HG03196 (cell line): ENCODE measurements at regions not wholly inside any gene's neighbourhood (a gene's known extent, or its start where the extent isn't known, plus 50 kb on each side); places are given as distances from the start of the nearest gene placed in this dataset.
"Not testable (repeated sequence)": the region's sequence is repeated elsewhere in the genome, so short reads cannot be mapped to it uniquely, and the experiment has no call there.

Experiments used
- ATAC-seq: cut with Tn5 transposase; IDR thresholded peaks from one replicate; pipeline ENCODE4 v1.9.1; 2021; ENCODE audit not compliant: unreplicated experiment

- ATAC-seq = no peak
Measured at GRCh38 chr4:33625748-33626147, 2618.6 kb downstream of the ARAP2 start.

GRCh38 chr4:33626221-33626620 lies 2618.1 kb downstream of the ARAP2 start:
- no peak for ATAC-seq

GRCh38 chr4:33628296-33628695 lies 2616.0 kb downstream of the ARAP2 start:
- no peak for ATAC-seq

GRCh38 chr4:33649015-33649414 lies 2595.3 kb downstream of the ARAP2 start:
- no peak for ATAC-seq

GRCh38 chr4:33649471-33649870 lies 2594.8 kb downstream of the ARAP2 start:
- ATAC-seq = no peak

GRCh38 chr4:33650036-33650435 lies 2594.3 kb downstream of the ARAP2 start:
- no peak for ATAC-seq

GRCh38 chr4:33658971-33659370 lies 2585.3 kb downstream of the ARAP2 start:
- ATAC-seq = no peak

- no peak for ATAC-seq
Measured at GRCh38 chr4:33661636-33662035, 2582.7 kb downstream of the ARAP2 start.

GRCh38 chr4:33685939-33686338 lies 2558.4 kb downstream of the ARAP2 start:
- no peak for ATAC-seq

- ATAC-seq = no peak
Measured at GRCh38 chr4:33696041-33696440, 2548.3 kb downstream of the ARAP2 start.

GRCh38 chr4:33696586-33696985 lies 2547.7 kb downstream of the ARAP2 start:
- ATAC-seq = no peak

- no peak for ATAC-seq
Measured at GRCh38 chr4:33709247-33709646, 2535.1 kb downstream of the ARAP2 start.

GRCh38 chr4:33711826-33712225 lies 2532.5 kb downstream of the ARAP2 start:
- ATAC-seq = no peak

GRCh38 chr4:33714971-33715370 lies 2529.3 kb downstream of the ARAP2 start:
- ATAC-seq = no peak

- ATAC-seq = no peak
Measured at GRCh38 chr4:33715841-33716395, 2528.4 kb downstream of the ARAP2 start.

- ATAC-seq = no peak
Measured at GRCh38 chr4:33722254-33722653, 2522.1 kb downstream of the ARAP2 start.

GRCh38 chr4:33722800-33723516 lies 2521.4 kb downstream of the ARAP2 start:
- no peak for ATAC-seq

- ATAC-seq = no peak
Measured at GRCh38 chr4:33724685-33725084, 2519.6 kb downstream of the ARAP2 start.

GRCh38 chr4:33725861-33726260 lies 2518.5 kb downstream of the ARAP2 start:
- no peak for ATAC-seq

GRCh38 chr4:33737726-33738125 lies 2506.6 kb downstream of the ARAP2 start:
- no peak for ATAC-seq

- no peak for ATAC-seq
Measured at GRCh38 chr4:33739884-33740632, 2504.3 kb downstream of the ARAP2 start.

- not testable (repeated sequence) for ATAC-seq
Measured at GRCh38 chr4:33740871-33741270, 2503.4 kb downstream of the ARAP2 start.
